GM10266 (cell line): ENCODE measurements at regions not wholly inside any gene's neighbourhood (a gene's known extent, or its start where the extent isn't known, plus 50 kb on each side); places are given as distances from the start of the nearest gene placed in this dataset.

Experiments used
- DNase-seq: peaks from one replicate; pipeline ENCODE4 v3.0.0; 2012; ENCODE audit errors: extremely low spot score
- CTCF ChIP-seq: IDR thresholded peaks from 2 replicates; pipeline ENCODE4 v1.5.1; 2012; ENCODE audit warnings: mild to moderate bottlenecking, low read depth; ENCODE audit not compliant: control insufficient read depth, insufficient read depth; ENCODE audit errors: missing control alignments

DNA sequence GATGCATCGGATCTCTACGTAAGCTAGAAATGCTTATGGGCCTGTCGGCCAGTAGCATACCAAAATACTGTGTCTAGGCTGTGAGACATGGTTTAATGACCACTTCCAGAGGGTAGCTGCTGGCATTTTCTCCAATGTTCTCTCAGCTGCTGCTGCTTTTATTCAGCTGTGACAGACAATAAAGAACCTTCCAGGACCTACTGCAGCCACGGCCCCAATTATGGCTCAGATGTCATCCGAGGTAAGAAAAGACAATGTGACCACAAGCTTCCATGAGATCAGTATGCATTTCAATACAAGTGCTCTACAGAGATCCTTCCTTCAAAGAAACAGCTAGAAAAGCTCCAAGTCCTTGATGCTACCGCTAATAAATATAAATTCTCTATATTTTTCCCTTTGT lies 256.2 kb downstream of the SDHAF3 start:
- no peak for TF ChIP-seq CTCF
- no peak for DNase-seq

GRCh38 chr7:97377713-97378112 lies 260.2 kb downstream of the SDHAF3 start:
- no peak for DNase-seq
- no peak for TF ChIP-seq CTCF

- no peak for DNase-seq
Observed at GRCh38 chr7:97381815-97382554, 264.5 kb downstream of the SDHAF3 start.

GRCh38 chr7:97390052-97390451 lies 272.6 kb downstream of the SDHAF3 start:
- no peak for DNase-seq
- no peak for TF ChIP-seq CTCF

More at GRCh38 chr7:97381815-97382554, 264.5 kb downstream of the SDHAF3 start:
- TF ChIP-seq CTCF, result no peak

DNA sequence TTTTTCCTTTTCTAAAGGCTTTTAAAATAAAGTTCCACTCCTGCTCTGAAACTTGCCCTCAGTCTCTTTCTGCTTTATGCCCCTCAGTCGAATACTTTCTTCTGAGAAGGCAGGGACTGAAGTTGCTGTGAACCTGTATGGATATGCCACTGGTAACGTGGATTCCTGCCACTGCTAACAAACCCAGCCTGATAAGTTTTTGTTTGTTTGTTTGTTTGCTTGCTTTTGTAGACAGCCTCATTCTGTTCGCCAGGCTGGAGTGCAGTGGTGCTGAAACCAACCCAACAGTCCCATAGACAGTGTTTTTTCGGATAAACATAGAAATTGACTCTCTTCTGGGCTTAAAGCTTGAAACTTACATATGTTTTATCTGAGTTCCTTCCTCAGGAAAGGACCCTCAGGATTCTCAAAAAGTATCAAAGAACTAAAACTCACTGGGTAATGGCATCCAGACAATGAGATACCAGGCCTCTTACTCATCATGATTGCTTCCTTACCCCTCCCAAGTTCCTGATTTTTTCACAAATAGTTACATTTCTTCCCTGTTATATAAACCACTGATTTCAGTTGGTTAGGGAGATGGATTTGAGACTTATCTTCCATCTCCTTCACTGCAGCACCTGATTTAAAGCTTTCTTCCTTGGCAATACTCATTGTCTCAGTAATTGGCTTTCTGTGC lies 273.6 kb downstream of the SDHAF3 start:
- TF ChIP-seq CTCF, result no peak
- DNase-seq, result no peak

DNA sequence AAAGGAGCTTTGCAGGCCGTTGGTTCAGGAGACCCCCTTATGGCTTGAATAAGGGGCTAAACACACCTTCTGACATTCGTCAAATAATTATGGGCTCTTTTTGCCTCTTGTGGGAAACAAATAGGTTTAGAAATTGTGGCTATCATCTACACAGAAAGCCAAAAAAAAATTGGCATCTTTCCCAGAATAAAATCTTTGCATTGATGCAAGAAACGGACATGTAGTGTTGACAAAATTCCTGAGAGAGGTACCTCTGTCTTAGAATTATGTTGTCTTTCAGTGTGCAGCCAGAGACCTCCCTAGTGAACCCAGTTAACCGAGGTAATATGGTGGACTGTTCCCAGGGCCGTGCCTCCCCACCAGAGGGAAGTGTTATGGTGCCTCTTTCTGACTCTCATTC lies 283.9 kb downstream of the SDHAF3 start:
- no peak for DNase-seq
- TF ChIP-seq CTCF, result no peak

DNA sequence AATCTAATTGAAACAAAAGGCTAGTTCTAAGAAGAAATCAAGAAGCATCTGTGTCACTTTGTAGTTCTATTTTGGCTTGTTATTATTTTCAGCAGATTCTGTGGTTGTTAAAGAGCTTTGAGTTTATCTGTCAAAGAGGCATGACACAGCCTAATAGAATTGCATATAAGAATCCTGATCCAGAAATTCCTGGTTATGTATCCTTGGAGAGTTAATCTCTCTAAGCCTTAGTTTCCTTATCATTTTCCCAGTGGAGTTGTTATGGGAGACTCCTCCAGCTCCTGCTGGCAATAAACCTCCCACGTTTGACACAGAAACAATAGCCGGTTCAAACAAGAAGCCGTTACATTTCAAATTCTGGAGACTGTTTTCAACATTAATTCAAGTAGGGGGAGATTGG lies 288.3 kb downstream of the SDHAF3 start:
- no peak for DNase-seq
- TF ChIP-seq CTCF, result no peak
